ENCODE measurements at regions not wholly inside any gene's neighbourhood (a gene's known extent, or its start where the extent isn't known, plus 50 kb on each side); places are given as distances from the start of the nearest gene placed in this dataset.

GRCh38 chr5:98581112-98581997 lies 192.1 kb upstream of the RGMB start:
- no peak for DNase-seq

DNA sequence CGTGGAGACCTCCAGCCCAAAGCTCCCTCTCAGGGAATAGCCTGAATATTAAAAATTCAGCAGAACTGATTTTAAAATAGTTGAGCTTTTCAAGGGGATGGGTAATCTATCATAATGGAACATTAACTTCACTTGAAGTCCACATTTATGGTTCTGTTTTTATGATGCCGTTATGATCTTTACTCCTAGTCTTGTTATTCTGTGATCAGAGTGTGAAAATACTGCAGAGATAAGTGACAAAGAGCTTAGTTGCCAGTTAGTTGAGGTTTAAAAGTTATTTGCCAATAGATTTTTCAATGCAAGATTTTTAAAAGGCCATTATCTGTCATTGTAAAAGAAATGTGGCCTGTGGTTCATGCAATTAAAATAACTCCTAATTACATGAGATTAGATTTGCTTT lies 189.9 kb upstream of the RGMB start:
- DNase-seq = no peak

- peak; percentile 49 for DNase-seq
These were observed 187.7 kb upstream of the RGMB start for GRCh38 chr5:98585661-98586310.

GRCh38 chr5:98586581-98586980 lies 186.9 kb upstream of the RGMB start:
- DNase-seq = no peak

DNA sequence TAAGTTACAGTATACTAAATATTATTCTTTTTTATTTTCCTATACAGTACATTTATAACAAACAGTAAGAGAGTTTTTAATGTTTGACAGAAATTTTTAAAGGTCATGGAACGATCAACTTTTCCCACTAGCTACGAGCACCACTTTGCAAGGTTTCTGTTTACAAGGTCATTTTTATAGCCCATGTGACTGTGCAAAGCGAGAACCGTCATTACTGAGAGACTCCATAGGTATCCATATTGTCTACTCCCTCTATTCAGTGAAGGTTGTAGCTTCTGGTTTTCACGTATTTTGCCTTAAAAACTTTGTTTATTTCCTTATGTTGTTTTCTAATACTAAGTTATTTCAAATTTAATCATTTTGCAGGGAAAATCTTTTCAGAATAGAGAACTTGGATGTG lies 186.3 kb upstream of the RGMB start:
- DNase-seq = no peak

DNA sequence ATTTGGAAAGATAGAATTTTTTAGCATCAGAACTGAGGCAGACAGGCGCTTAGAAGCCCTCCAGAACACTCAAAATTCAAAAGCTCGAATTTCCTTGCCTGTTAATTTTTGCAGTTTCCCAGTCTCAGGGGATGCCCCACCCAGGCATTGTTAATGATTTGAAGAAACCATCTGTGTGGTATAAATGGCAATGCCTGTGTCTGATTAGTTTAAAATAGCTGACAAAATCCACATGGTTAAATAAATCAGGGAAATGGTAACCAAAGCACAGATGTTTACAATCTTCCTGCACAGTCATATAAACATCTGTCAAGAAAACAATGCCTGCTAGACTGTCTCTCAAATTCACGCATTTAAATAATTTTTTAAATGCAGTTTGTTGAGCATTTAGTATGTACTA lies 185.2 kb upstream of the RGMB start:
- no peak for DNase-seq

DNA sequence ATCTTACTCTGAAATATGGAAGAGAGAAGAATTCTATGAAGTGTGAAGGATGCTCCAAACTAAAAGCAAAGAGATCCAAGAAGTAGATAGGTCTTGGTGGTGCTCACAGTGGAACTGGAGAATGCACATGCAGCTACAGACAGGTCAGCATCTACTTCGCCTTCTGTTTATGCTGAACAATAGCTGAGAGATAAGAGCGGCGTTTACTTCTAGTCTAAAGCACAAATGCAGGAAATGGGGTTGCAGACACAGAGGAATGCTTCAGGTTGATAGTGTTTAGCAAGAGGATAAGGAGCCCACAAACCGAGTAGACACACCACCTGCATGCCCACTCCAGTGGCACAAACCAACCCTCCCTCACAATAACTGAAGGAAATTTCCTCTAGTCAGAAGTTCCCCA lies 180.0 kb upstream of the RGMB start:
- no peak for DNase-seq

DNA sequence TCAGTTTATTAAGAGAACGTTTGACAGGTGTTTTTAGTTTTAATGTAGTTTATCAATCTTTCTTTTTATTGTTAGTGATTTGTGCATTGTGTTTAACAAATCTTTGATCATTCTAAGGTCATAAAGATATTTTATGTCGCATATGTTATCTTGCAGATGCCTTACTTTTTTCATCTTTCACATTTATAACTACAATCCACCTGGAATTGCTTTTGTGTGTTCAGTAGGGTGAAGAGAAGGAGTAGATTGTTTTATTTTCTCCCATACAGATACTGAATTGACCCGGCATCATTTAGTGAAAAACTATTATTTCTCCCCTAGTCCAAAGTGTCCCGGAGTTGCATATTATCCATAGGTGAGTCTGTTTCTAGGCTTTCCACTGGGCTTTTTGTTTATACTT lies 179.4 kb upstream of the RGMB start:
- DNase-seq = no peak

- no peak for DNase-seq
These were observed 174.4 kb upstream of the RGMB start for GRCh38 chr5:98599016-98599415.

GRCh38 chr5:98602534-98603112 lies 170.8 kb upstream of the RGMB start:
- no peak for DNase-seq

GRCh38 chr5:98603456-98603855 lies 170.0 kb upstream of the RGMB start:
- no peak for DNase-seq

- DNase-seq = no peak
These were observed 169.2 kb upstream of the RGMB start for GRCh38 chr5:98604301-98604700.

DNA sequence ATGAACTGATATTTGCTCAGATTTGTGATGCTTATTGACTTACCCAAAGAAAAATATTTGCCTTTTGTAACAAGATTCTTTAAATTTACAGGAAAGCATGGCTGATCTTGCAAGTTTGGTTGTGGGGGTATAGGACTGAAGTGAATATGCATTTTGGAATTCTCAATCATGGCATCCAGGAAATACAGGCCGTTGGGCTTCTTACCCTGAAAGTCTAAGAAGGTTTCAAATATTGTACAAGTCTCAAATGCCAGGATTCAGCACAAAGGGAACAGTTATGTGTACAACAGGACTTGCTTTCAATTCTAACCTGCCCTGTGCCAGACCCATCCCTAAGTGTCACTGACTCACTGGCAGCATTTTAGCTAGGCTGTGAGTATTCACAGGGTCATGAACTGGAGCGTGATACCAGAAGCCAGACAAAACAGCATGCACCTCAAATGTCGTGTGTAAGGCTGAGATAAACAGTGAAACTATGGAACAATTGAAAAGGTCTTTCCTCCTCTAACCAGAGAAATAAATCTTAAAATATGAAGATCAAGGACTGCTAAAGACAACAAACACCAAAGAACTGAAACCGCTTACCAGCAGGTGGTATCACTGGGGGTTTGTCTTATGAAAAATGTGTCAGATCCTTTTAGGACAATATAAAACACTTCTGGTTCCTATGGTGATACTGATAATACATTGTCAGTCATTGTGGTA lies 168.6 kb upstream of the RGMB start:
- DNase-seq = peak; percentile 54

DNA sequence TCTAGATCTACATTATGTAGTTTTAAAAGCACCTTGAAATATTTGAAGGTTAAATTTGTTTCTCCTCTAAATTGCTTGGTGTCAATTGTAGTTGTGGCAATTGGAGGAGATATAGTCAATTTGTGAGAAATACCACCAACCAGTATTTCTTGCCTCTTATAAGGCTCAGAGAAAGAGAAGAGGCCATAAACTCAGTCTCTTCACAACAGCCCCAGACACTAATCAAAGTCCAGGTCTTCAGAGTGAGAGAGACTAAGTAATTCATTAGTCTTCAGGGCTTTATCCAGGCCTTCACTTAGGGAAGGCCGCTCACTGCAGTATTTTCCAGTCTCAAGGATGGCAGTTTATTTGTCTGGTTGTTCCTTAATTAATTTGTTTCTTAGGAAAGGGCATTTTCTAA lies 168.0 kb upstream of the RGMB start:
- DNase-seq = no peak

DNA sequence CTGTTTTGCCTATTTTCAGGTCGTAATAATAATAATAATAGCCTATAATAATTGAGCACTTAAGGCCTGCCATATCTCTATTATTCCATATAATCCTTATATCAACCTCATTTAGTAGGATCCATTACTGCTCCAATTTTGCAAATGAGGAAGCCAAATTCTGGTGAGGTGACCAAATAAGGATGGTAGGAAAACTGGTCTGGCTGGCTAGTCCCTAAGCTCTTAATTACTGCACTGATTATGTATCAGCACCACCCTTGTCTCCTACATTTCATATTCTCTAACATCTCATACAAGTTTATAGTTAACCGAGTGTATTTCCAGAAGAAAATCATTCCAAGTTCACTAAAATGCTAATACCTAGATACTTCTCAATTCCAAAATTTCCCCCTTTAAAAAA lies 166.5 kb upstream of the RGMB start:
- DNase-seq = no peak

- no peak for DNase-seq
These were observed 165.4 kb upstream of the RGMB start for GRCh38 chr5:98608052-98608451.

GRCh38 chr5:98614341-98614740 lies 159.1 kb upstream of the RGMB start:
- DNase-seq = no peak

DNA sequence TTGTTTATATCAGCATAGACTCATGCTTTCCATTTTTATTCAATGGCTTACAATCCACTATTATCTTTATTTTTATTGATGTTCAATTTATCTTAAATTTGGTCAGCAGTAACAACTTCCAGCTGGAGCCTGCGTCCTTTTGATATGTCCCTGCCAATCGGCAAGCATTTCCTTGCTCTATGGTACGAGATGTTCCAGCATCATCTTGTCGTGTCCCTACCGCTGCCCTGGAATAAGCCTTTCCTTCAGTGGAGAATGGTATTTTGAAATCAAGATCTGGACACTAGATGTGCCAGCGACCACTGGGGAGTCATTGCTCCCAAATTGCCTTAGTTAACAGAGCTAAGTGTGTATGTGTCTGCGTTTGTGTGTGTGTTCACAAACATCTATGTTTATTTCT lies 151.6 kb upstream of the RGMB start:
- DNase-seq = no peak

DNA sequence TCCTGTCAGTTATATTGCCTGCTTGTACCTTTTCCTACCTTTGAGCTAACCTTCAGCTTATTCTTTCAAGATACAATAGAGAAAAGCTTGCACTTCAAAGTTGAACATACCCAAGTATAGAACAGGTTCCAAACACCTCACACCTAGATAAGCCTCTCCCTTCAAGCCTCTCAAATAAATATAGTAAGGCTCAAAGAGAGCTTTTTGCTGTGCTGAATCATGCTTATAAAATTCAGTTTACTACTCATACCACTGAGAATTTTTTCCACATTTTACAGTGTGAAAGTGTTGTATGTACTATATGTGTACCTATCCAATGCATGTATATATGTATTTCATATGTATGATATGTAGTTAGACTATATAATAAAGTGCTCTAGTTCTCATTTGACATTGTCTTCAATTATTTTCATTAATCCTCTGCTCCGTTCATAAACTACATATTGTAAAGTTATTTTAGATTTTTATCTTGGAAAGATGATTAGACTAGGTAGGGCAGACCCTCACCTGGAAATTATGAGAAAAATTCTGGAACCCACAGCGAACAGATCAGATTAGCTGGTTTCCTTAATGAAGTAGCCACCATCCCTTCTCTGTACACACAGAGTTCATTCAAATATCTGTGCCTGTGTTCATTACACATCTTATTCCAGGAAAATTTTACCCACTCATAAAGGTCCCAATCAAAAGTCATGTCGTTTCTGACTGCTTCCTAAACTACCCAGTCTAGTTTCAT lies 149.2 kb upstream of the RGMB start:
- no peak for DNase-seq

DNA sequence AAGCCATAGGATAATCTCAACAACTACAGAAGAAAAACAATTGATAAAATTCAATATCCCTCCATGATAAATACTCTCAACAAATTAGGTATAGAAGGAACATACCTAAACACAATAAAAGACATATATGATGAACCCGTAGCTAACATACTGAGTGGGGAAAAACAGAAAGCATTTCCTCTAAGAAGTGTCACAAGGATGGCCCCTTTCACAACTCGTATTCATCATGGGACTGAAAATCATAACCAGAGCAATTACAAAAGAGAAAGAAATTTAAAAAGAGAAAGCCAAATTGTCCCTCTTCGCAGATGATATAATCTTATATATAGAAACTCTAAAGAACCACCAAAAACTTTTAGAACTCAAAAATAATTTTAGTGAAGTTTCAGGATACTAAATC lies 146.3 kb upstream of the RGMB start:
- no peak for DNase-seq

- no peak for DNase-seq
These were observed 142.8 kb upstream of the RGMB start for GRCh38 chr5:98630621-98631020.

DNA sequence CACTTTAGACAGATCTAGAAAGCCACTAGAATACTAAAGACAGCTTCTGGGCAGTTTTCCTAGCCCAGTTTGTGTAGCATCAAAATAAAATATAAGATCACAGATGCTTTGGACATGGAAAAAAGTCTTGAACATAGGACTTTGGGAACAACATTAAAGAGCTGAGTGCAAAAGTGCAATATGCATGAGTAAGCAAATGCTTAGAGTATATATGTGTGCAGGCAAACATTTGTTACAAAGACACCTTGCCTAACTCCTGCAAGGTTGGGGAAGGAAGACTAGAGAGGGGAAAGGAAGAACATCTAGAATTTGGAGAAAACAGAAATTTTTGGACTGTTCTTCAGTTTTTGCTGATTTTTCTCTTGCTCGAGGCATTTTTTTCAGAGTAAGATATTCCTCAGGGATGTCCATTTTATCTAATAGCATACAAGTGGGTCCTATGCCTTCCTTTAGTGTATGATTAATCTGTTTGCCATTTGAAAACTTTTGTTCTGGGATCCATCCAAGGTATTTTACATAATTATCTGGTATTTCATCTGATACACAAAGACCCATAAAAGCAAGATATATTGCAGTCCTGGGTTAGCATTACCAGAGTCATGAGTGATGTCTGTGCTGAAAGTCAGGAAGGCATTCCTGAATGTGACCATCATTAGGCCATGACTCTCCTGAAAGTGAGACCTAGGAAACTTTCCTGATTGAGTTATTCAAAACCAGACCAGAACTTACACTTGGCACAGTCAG lies 142.0 kb upstream of the RGMB start:
- peak; percentile 90 for DNase-seq

All from fibroblast of skin of back (primary cell).